HG03095 (cell line): ENCODE measurements at regions not wholly inside any gene's neighbourhood (a gene's known extent, or its start where the extent isn't known, plus 50 kb on each side); places are given as distances from the start of the nearest gene placed in this dataset.

ENCODE experiments used
- ATAC-seq: cut with Tn5 transposase; IDR thresholded peaks from one replicate; pipeline ENCODE4 v1.9.1; 2021; ENCODE audit warnings: moderate library complexity; ENCODE audit not compliant: unreplicated experiment

- ATAC-seq = no peak
These were observed 539.0 kb downstream of the EFNB2 start for GRCh38 chr13:105996391-105997025.

- no peak for ATAC-seq
These were observed 541.1 kb downstream of the EFNB2 start for GRCh38 chr13:105994340-105994739.

- ATAC-seq = no peak
These were observed 543.7 kb downstream of the EFNB2 start for GRCh38 chr13:105991622-105992277.

GRCh38 chr13:105991131-105991530, 544.3 kb downstream of the EFNB2 start:
- ATAC-seq = no peak

GRCh38 chr13:105990256-105990958, 545.1 kb downstream of the EFNB2 start:
- ATAC-seq = no peak

- no peak for ATAC-seq
These were observed 550.8 kb downstream of the EFNB2 start for GRCh38 chr13:105984646-105985045.

- no peak for ATAC-seq
These were observed 551.2 kb downstream of the EFNB2 start for GRCh38 chr13:105984236-105984635.

- no peak for ATAC-seq
These were observed 553.1 kb downstream of the EFNB2 start for GRCh38 chr13:105982219-105982930.

GRCh38 chr13:105979131-105980011, 556.1 kb downstream of the EFNB2 start:
- ATAC-seq = no peak

- no peak for ATAC-seq
These were observed 561.1 kb downstream of the EFNB2 start for GRCh38 chr13:105974380-105974779.

GRCh38 chr13:105972811-105973590, 562.5 kb downstream of the EFNB2 start:
- no peak for ATAC-seq

GRCh38 chr13:105972306-105972721, 563.1 kb downstream of the EFNB2 start:
- no peak for ATAC-seq

GRCh38 chr13:105971738-105972137, 563.7 kb downstream of the EFNB2 start:
- no peak for ATAC-seq

- no peak for ATAC-seq
These were observed 564.1 kb downstream of the EFNB2 start for GRCh38 chr13:105971312-105971711.

GRCh38 chr13:105969761-105970160, 565.7 kb downstream of the EFNB2 start:
- ATAC-seq = no peak

- no peak for ATAC-seq
These were observed 569.6 kb downstream of the EFNB2 start for GRCh38 chr13:105965910-105966309.

GRCh38 chr13:105962080-105962479, 573.4 kb downstream of the EFNB2 start:
- ATAC-seq = no peak

GRCh38 chr13:105961438-105961837, 574.0 kb downstream of the EFNB2 start:
- no peak for ATAC-seq

GRCh38 chr13:105960326-105960725, 575.1 kb downstream of the EFNB2 start:
- ATAC-seq = no peak

GRCh38 chr13:105959876-105960275, 575.6 kb downstream of the EFNB2 start:
- no peak for ATAC-seq
